Pons (tissue), 1 donor: ENCODE measurements at regions not wholly inside any gene's neighbourhood (a gene's known extent, or its start where the extent isn't known, plus 50 kb on each side); places are given as distances from the start of the nearest gene placed in this dataset.

ENCODE experiments used
- DNase-seq: peaks from one replicate; pipeline ENCODE4 v3.0.0-alpha.2; 2016; ENCODE audit warnings: low spot score

- no peak for DNase-seq
These were observed 62.6 kb downstream of the MIS18A start for GRCh38 chr21:32216293-32216692.

- no peak for DNase-seq
These were observed 63.6 kb downstream of the MIS18A start for GRCh38 chr21:32215306-32215685.

- no peak for DNase-seq
These were observed 64.1 kb downstream of the MIS18A start for GRCh38 chr21:32214654-32215305.

- no peak for DNase-seq
These were observed 66.7 kb downstream of the MIS18A start for GRCh38 chr21:32212116-32212515.

- no peak for DNase-seq
These were observed 67.5 kb downstream of the MIS18A start for GRCh38 chr21:32211306-32211705.

DNA sequence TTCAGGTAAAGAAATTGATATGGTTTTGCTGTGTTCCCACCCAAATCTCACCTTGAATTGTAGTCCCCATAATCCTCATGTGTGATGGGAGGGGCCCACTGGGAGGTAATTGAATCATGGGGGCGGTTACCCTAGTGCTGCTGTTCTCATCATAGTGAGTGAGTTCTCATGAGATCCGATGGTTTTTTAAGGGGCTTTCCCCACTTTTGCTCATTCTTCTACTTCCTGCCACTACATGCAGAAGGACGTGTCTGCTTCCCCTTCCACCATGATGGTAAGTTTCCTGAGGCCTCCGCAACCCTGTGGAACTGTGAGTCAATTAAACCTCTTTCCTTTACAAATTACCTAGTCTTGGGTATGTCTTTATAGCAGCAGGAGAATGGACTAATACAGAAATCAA lies 69.3 kb downstream of the MIS18A start:
- DNase-seq = no peak

GRCh38 chr21:32207406-32207716 lies 71.5 kb downstream of the MIS18A start:
- DNase-seq = no peak

DNA sequence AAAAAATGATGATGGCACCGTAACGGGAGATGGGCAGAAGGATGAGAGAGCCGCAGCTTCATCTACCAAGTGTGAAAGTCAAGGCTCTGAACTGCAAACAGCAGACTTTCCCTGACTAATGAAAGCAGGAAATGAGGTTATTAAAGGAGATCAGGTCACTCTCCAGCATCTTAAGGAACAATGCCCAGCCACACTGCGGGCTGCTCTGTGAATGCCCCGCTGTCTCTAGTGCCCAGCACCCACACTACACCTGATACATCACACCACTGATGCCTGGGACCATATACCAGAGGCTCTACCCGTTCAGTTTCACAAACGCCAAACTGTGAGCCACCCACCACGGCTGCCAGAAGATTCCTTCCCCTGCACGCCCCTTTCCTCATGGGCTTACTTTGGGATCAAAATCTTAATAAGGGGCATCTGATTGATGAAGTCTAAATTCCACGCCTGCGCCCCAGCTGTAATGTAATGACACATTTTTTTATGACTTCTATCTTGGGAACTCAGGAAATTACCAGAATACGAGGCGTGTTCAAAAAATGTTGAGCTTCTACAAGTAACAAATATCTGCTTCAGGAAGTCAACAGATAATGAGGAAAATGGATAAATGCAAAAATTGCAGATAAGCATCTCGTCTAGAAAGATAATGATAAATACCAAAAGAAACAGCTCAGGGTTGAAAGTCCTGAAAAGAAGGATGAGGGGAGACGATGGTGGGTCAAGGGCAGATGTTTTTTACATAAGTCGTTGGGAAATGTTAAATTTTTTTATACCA lies 72.0 kb downstream of the MIS18A start:
- DNase-seq = no peak

DNA sequence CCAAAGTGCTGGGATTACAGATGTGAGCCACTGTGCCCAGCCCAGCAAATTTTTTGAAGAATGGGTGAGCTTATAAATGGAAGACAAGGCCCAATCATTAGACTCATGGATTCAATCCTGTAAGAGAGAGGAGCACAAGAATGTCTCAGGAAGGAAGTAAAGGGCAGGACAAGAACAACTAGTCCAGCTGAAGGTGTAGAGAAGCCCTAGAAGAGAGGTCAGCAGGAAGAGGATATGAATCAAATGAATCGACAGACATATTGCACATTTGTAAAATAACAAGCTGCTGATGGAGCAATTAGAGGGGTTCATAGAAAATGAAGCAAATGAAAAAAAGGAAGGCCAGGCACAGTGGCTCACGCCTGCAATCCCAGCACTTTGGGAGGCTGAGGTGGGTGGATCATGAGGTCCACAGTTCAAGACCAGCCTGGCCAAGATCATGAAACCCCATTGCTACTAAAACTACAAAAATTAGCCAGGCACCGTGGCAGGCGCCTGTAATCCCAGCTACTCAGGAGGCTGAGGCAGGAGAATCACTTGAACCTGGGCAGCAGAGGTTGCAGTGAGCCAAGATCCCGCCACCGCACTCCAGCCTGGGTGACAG lies 74.9 kb downstream of the MIS18A start:
- DNase-seq = no peak

DNA sequence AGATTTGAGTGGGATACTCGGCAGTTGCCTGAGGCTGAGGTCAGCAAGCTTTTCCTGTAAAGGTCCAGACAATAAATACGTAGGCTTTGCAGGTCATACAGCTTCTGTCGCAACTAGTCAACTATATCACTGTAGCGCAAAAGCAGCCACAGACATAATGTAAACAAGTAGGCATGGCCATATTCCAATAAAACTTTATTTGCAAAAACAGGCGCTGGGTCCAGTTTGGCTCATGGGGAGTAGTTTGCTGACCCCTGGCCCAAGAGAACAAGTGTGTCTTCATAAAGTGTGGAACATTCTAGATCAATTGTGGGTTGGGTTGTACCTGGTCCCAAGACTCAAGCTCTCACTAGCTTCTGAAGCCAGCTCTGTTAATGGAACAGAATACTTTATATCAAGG lies 78.8 kb downstream of the MIS18A start:
- no peak for DNase-seq

GRCh38 chr21:32198384-32198783 lies 80.5 kb downstream of the MIS18A start:
- DNase-seq = no peak

DNA sequence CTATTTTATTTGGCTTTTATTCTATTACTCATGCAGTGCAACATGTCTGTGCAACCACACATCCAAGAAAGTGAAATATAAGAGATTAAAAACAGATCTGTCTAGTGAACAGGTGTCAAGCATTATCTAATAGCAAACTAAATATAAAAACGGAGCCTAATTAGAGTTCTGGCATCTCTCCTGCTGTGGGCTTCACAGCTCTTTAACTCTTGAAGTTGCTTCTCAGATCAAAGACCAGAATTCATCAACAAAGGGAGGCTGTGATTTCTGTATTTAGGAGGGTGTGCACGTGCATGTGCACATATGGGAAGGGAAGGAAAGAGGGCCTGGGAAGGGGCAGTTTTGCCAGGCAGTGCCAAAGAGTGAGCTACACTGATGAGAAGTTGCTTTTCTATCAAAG lies 81.0 kb downstream of the MIS18A start:
- DNase-seq = no peak

DNA sequence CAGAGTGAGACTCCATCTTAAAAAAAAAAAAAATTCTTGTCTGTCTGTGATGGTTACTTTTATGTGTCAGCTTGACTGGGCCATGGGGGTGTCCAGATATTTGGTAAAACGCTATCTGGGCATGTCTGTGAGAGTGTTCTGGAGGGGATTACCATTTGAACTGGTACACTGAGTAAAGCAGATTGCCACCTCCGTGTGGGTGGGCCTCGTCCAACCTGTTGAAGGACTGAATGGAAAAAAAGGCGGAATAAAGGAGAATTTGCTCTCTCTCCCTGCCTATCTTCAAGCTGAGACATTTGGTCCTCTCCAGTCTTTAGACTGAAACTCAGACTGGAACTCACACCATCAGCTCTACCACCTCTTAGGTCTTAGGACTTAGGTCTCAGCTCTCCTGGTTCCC lies 82.8 kb downstream of the MIS18A start:
- no peak for DNase-seq

GRCh38 chr21:32193098-32193465 lies 85.8 kb downstream of the MIS18A start:
- no peak for DNase-seq

GRCh38 chr21:32192291-32193097 lies 86.4 kb downstream of the MIS18A start:
- no peak for DNase-seq

- no peak for DNase-seq
These were observed 88.2 kb downstream of the MIS18A start for GRCh38 chr21:32190493-32191144.

GRCh38 chr21:32189688-32190483 lies 89.0 kb downstream of the MIS18A start:
- no peak for DNase-seq

DNA sequence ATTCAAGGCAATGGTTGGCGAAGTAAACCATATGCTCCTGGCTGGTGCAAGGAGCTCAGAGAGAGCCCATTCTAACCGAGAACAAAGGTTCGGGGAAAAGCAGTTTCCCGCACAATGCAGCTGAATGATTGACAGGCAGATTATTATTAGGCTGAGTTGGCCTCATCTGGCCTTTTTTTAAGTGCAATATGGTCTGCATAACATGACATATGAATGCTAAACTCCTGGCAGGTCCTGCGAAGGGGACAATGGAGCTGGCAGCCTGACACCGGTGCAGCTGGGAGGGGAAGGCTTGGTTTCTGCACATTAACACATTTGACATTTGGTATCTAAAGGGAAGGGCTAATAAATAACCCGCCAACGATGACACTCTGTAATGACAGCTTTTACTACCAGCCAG lies 92.0 kb downstream of the MIS18A start:
- DNase-seq = no peak

- no peak for DNase-seq
These were observed 93.1 kb downstream of the MIS18A start for GRCh38 chr21:32185726-32186125.

- no peak for DNase-seq
These were observed 93.7 kb downstream of the MIS18A start for GRCh38 chr21:32185103-32185502.

GRCh38 chr21:32184485-32184884 lies 94.4 kb downstream of the MIS18A start:
- no peak for DNase-seq
